Ishikawa (cell line): ENCODE measurements at regions not wholly inside any gene's neighbourhood (a gene's known extent, or its start where the extent isn't known, plus 50 kb on each side); places are given as distances from the start of the nearest gene placed in this dataset.

Experiments used
- CEBPB ChIP-seq: IDR thresholded peaks from 2 replicates; pipeline ENCODE4 v1.6.1; 2012
- CREB1 ChIP-seq: IDR thresholded peaks from 2 replicates; pipeline ENCODE4 v1.6.1; 2012; ENCODE audit warnings: low read depth
- EGR1 ChIP-seq: IDR thresholded peaks from 2 replicates; pipeline ENCODE4 v1.6.1; 2012
- EP300 ChIP-seq: IDR thresholded peaks from 2 replicates; pipeline ENCODE4 v1.6.1; 2012; ENCODE audit warnings: borderline replicate concordance
- FOXM1 ChIP-seq: IDR thresholded peaks from 2 replicates; pipeline ENCODE4 v1.6.1; 2012; ENCODE audit warnings: low read depth, borderline replicate concordance
- MAX ChIP-seq: IDR thresholded peaks from 2 replicates; pipeline ENCODE4 v1.6.1; 2012
- NFIC ChIP-seq: IDR thresholded peaks from 2 replicates; pipeline ENCODE4 v1.6.1; 2012
- RAD21 ChIP-seq: IDR thresholded peaks from 2 replicates; pipeline ENCODE4 v1.6.1; 2012; ENCODE audit warnings: low read depth
- REST ChIP-seq: IDR thresholded peaks from 2 replicates; pipeline ENCODE4 v1.6.1; 2012; ENCODE audit warnings: low read depth, mild to moderate bottlenecking
- TAF1 ChIP-seq: IDR thresholded peaks from 2 replicates; pipeline ENCODE4 v1.6.1; 2012; ENCODE audit warnings: low read depth, mild to moderate bottlenecking
- TCF12 ChIP-seq: IDR thresholded peaks from 2 replicates; pipeline ENCODE4 v1.6.1; 2012; ENCODE audit warnings: low read depth
- TEAD4 ChIP-seq: IDR thresholded peaks from 2 replicates; pipeline ENCODE4 v1.6.1; 2012
- USF1 ChIP-seq: IDR thresholded peaks from 2 replicates; pipeline ENCODE4 v1.6.1; 2012
- YY1 ChIP-seq: IDR thresholded peaks from 2 replicates; pipeline ENCODE4 v1.6.1; 2012; ENCODE audit warnings: low read depth
- ZBTB7A ChIP-seq: IDR thresholded peaks from 2 replicates; pipeline ENCODE4 v1.6.1; 2012; ENCODE audit warnings: low read depth

- TF ChIP-seq REST (no peak), RAD21 (no peak)
Measured at GRCh38 chr4:12206091-12206490, 777.4 kb upstream of the HS3ST1 start.

GRCh38 chr4:12203945-12204344, 775.3 kb upstream of the HS3ST1 start:
- TF ChIP-seq ZBTB7A: no peak
- no peak for TF ChIP-seq REST
- no peak for TF ChIP-seq MAX
- TF ChIP-seq EP300: no peak
- no peak for TF ChIP-seq USF1
- no peak for TF ChIP-seq YY1
- TF ChIP-seq TCF12: no peak
- TF ChIP-seq TAF1: no peak

GRCh38 chr4:12200226-12200625, 771.5 kb upstream of the HS3ST1 start:
- TF ChIP-seq CREB1: no peak
- no peak for TF ChIP-seq ZBTB7A

- TF ChIP-seq RAD21: no peak
- no peak for TF ChIP-seq CEBPB
- no peak for TF ChIP-seq EP300
- no peak for TF ChIP-seq TAF1
- TF ChIP-seq TEAD4: no peak
Measured at GRCh38 chr4:12186526-12186925, 757.8 kb upstream of the HS3ST1 start.

GRCh38 chr4:12178614-12179610, 750.2 kb upstream of the HS3ST1 start:
- no peak for TF ChIP-seq NFIC
- TF ChIP-seq CEBPB: no peak
- no peak for TF ChIP-seq FOXM1
- TF ChIP-seq REST: no peak
- no peak for TF ChIP-seq ZBTB7A
- TF ChIP-seq RAD21: no peak
- TF ChIP-seq YY1: no peak
- TF ChIP-seq USF1: no peak
- no peak for TF ChIP-seq EGR1
- TF ChIP-seq EP300: no peak
- TF ChIP-seq TAF1: no peak
- no peak for TF ChIP-seq TCF12
- no peak for TF ChIP-seq MAX
- TF ChIP-seq CREB1: no peak
- no peak for TF ChIP-seq TEAD4
